T-helper 2 cell treated with Interferon-gamma antibody and Interleukin-4, amounts not matched to agents 5 μg/mL and 100 μg/mL, for 36 hours (primary cell): ENCODE measurements at regions not wholly inside any gene's neighbourhood (a gene's known extent, or its start where the extent isn't known, plus 50 kb on each side); places are given as distances from the start of the nearest gene placed in this dataset.

Experiments
- DNase-seq: peaks from one replicate; pipeline ENCODE4 v3.0.0; 2021; ENCODE audit warnings: low spot score
- H3K27ac Mint-ChIP-seq: one replicate; pipeline ENCODE4 v1.8.0; 2021; ENCODE audit warnings: mild to moderate bottlenecking, mixed read lengths
- H3K27me3 Mint-ChIP-seq: one replicate; pipeline ENCODE4 v1.8.0; 2021; ENCODE audit warnings: low read depth, mixed read lengths
- H3K36me3 Mint-ChIP-seq: one replicate; pipeline ENCODE4 v1.8.0; 2021; ENCODE audit warnings: low read depth, mixed read lengths
- H3K4me1 Mint-ChIP-seq: one replicate; pipeline ENCODE4 v1.8.0; 2021; ENCODE audit warnings: low read depth, mixed read lengths
- H3K4me3 Mint-ChIP-seq: one replicate; pipeline ENCODE4 v1.8.0; 2022; ENCODE audit warnings: mild to moderate bottlenecking, moderate library complexity, mixed read lengths
- H3K9me3 Mint-ChIP-seq: one replicate; pipeline ENCODE4 v1.8.0; 2021; ENCODE audit warnings: mixed read lengths

GRCh38 chr18:76685860-76686259 is 136.5 kb upstream of the ZNF236 start:
- Mint-ChIP-seq H3K4me3 (no peak overlapping the region), H3K27ac (no peak overlapping the region)

GRCh38 chr18:76685402-76685801 is 137.0 kb upstream of the ZNF236 start:
- no peak for DNase-seq
- H3K36me3 Mint-ChIP-seq: no peaks in the 10 kb centered on the region
- no peaks in the 10 kb centered on the region for H3K9me3 Mint-ChIP-seq
- H3K4me1 Mint-ChIP-seq: peaks cover 12% of the 10 kb centered on the region
- H3K4me3 Mint-ChIP-seq: no peak overlapping the region
- H3K27ac Mint-ChIP-seq: no peak overlapping the region
- H3K27me3 Mint-ChIP-seq: peaks cover 19% of the 10 kb centered on the region

More at GRCh38 chr18:76685860-76686259, 136.5 kb upstream of the ZNF236 start:
- H3K27me3 Mint-ChIP-seq: peaks cover 20% of the 10 kb centered on the region
- H3K9me3 Mint-ChIP-seq: no peaks in the 10 kb centered on the region
- no peaks in the 10 kb centered on the region for H3K36me3 Mint-ChIP-seq
- DNase-seq: no peak
- peaks cover 12% of the 10 kb centered on the region for H3K4me1 Mint-ChIP-seq

- Mint-ChIP-seq H3K9me3 (no peaks in the 10 kb centered on the region), H3K36me3 (no peaks in the 10 kb centered on the region), H3K4me3 (no peak overlapping the region), H3K27ac (no peak overlapping the region), H3K4me1 (peaks cover 10% of the 10 kb centered on the region), H3K27me3 (peaks cover 15% of the 10 kb centered on the region)
- no peak for DNase-seq
These were observed 138.1 kb upstream of the ZNF236 start for GRCh38 chr18:76684265-76684664.

GRCh38 chr18:76679945-76680344 is 142.4 kb upstream of the ZNF236 start:
- H3K36me3 Mint-ChIP-seq: no peaks in the 10 kb centered on the region
- no peak for DNase-seq
- no peak overlapping the region for H3K27ac Mint-ChIP-seq
- H3K4me3 Mint-ChIP-seq: no peak overlapping the region
- H3K4me1 Mint-ChIP-seq: no peaks in the 10 kb centered on the region
- H3K9me3 Mint-ChIP-seq: no peaks in the 10 kb centered on the region
- H3K27me3 Mint-ChIP-seq: peaks cover 5% of the 10 kb centered on the region

- DNase-seq: no peak
- no peak overlapping the region for H3K27ac Mint-ChIP-seq
- H3K4me3 Mint-ChIP-seq: no peak overlapping the region
- H3K4me1 Mint-ChIP-seq: no peaks in the 10 kb centered on the region
- H3K27me3 Mint-ChIP-seq: peaks cover 5% of the 10 kb centered on the region
- H3K36me3 Mint-ChIP-seq: no peaks in the 10 kb centered on the region
- no peaks in the 10 kb centered on the region for H3K9me3 Mint-ChIP-seq
These were observed 143.1 kb upstream of the ZNF236 start for GRCh38 chr18:76679259-76679658.

GRCh38 chr18:76678248-76678647 is 144.1 kb upstream of the ZNF236 start:
- Mint-ChIP-seq H3K9me3 (no peaks in the 10 kb centered on the region), H3K36me3 (no peaks in the 10 kb centered on the region), H3K4me1 (no peaks in the 10 kb centered on the region), H3K4me3 (no peak overlapping the region), H3K27ac (no peak overlapping the region), H3K27me3 (peaks cover 5% of the 10 kb centered on the region)
- no peak for DNase-seq

GRCh38 chr18:76674596-76674995 is 147.8 kb upstream of the ZNF236 start:
- Mint-ChIP-seq H3K27ac (no peak overlapping the region), H3K36me3 (no peaks in the 10 kb centered on the region), H3K4me1 (no peaks in the 10 kb centered on the region), H3K4me3 (no peak overlapping the region), H3K9me3 (no peaks in the 10 kb centered on the region), H3K27me3 (peaks cover under 1% of the 10 kb centered on the region)
- no peak for DNase-seq

GRCh38 chr18:76673281-76674185 is 148.8 kb upstream of the ZNF236 start:
- H3K36me3 Mint-ChIP-seq: no peaks in the 10 kb centered on the region
- H3K27me3 Mint-ChIP-seq: no peaks in the 10 kb centered on the region
- no peak for DNase-seq
- no peaks in the 10 kb centered on the region for H3K4me1 Mint-ChIP-seq
- H3K9me3 Mint-ChIP-seq: no peaks in the 10 kb centered on the region
- H3K27ac Mint-ChIP-seq: no peak overlapping the region
- H3K4me3 Mint-ChIP-seq: no peak overlapping the region

- H3K27me3 Mint-ChIP-seq: no peaks in the 10 kb centered on the region
- H3K9me3 Mint-ChIP-seq: no peaks in the 10 kb centered on the region
- H3K27ac Mint-ChIP-seq: no peak overlapping the region
- H3K4me1 Mint-ChIP-seq: no peaks in the 10 kb centered on the region
- H3K36me3 Mint-ChIP-seq: no peaks in the 10 kb centered on the region
- DNase-seq: no peak
- no peak overlapping the region for H3K4me3 Mint-ChIP-seq
These were observed 149.7 kb upstream of the ZNF236 start for GRCh38 chr18:76672627-76673026.

- peaks cover 3% of the 10 kb centered on the region for H3K27me3 Mint-ChIP-seq
- no peak for DNase-seq
- H3K27ac Mint-ChIP-seq: no peak overlapping the region
- H3K9me3 Mint-ChIP-seq: no peaks in the 10 kb centered on the region
- no peak overlapping the region for H3K4me3 Mint-ChIP-seq
- no peaks in the 10 kb centered on the region for H3K36me3 Mint-ChIP-seq
- H3K4me1 Mint-ChIP-seq: no peaks in the 10 kb centered on the region
These were observed 151.6 kb upstream of the ZNF236 start for GRCh38 chr18:76670564-76671288.

GRCh38 chr18:76668546-76668945 is 153.8 kb upstream of the ZNF236 start:
- no peaks in the 10 kb centered on the region for H3K36me3 Mint-ChIP-seq
- DNase-seq: no peak
- H3K4me3 Mint-ChIP-seq: no peak overlapping the region
- H3K27me3 Mint-ChIP-seq: peaks cover 9% of the 10 kb centered on the region
- no peak overlapping the region for H3K27ac Mint-ChIP-seq
- no peaks in the 10 kb centered on the region for H3K4me1 Mint-ChIP-seq
- H3K9me3 Mint-ChIP-seq: no peaks in the 10 kb centered on the region

- DNase-seq: no peak
- no peaks in the 10 kb centered on the region for H3K4me1 Mint-ChIP-seq
- peaks cover 10% of the 10 kb centered on the region for H3K27me3 Mint-ChIP-seq
- no peaks in the 10 kb centered on the region for H3K9me3 Mint-ChIP-seq
- H3K27ac Mint-ChIP-seq: no peak overlapping the region
- H3K4me3 Mint-ChIP-seq: no peak overlapping the region
- no peaks in the 10 kb centered on the region for H3K36me3 Mint-ChIP-seq
These were observed 154.2 kb upstream of the ZNF236 start for GRCh38 chr18:76668119-76668518.

GRCh38 chr18:76667603-76668002 is 154.8 kb upstream of the ZNF236 start:
- H3K36me3 Mint-ChIP-seq: no peaks in the 10 kb centered on the region
- H3K9me3 Mint-ChIP-seq: no peaks in the 10 kb centered on the region
- H3K27me3 Mint-ChIP-seq: peaks cover 10% of the 10 kb centered on the region
- no peak overlapping the region for H3K27ac Mint-ChIP-seq
- no peak overlapping the region for H3K4me3 Mint-ChIP-seq
- DNase-seq: no peak
- no peaks in the 10 kb centered on the region for H3K4me1 Mint-ChIP-seq

- Mint-ChIP-seq H3K27ac (no peak overlapping the region), H3K27me3 (peaks cover 24% of the 10 kb centered on the region), H3K9me3 (no peaks in the 10 kb centered on the region), H3K4me1 (peaks cover 11% of the 10 kb centered on the region), H3K36me3 (no peaks in the 10 kb centered on the region), H3K4me3 (no peak overlapping the region)
- DNase-seq: no peak
These were observed 159.7 kb upstream of the ZNF236 start for GRCh38 chr18:76662626-76663025.
